ENCODE measurements at regions not wholly inside any gene's neighbourhood (a gene's known extent, or its start where the extent isn't known, plus 50 kb on each side); places are given as distances from the start of the nearest gene placed in this dataset.

- TF ChIP-seq RCOR1 (IDR thresholded peaks at IDR 0.05; ENCODE audit: low read length) (no peak), EP300 (IDR thresholded peaks at IDR 0.05; ENCODE audit: borderline replicate concordance in 1 of 2, low read depth in 1 of 2, low read length in 1 of 2) (no peak), RAD21 (IDR thresholded peaks at IDR 0.05; ENCODE audit: low read length) (no peak), FOXJ3 (CRISPR knock-in tag; IDR thresholded peaks at IDR 0.05) (no peak), TAF1 (IDR thresholded peaks at IDR 0.05; ENCODE audit: borderline replicate concordance, low read depth, low read length) (no peak), JUND (IDR thresholded peaks at IDR 0.05) (no peak), CTCF (IDR thresholded peaks at IDR 0.05) (no peak), REST (IDR thresholded peaks at IDR 0.05; ENCODE audit: low read depth, low read length) (no peak), MEF2A (IDR thresholded peaks at IDR 0.05; ENCODE audit: borderline replicate concordance, low read depth) (no peak), CHD2 (IDR thresholded peaks at IDR 0.05; ENCODE audit: low read length, partially characterized antibody) (no peak), FOXM1 (IDR thresholded peaks at IDR 0.05; ENCODE audit: low read depth) (no peak), POLR2AphosphoS5 (IDR thresholded peaks at IDR 0.05; ENCODE audit: low read depth, low read length) (no peak), MAX (IDR thresholded peaks at IDR 0.05; ENCODE audit: low read depth) (no peak)
These were observed 75.4 kb downstream of the PFDN4 start for GRCh38 chr20:54283253-54283652.

All from SK-N-SH (cell line).